PC-9 (cell line): ENCODE measurements at regions not wholly inside any gene's neighbourhood (a gene's known extent, or its start where the extent isn't known, plus 50 kb on each side); places are given as distances from the start of the nearest gene placed in this dataset.
"Not testable (repeated sequence)": the region's sequence is repeated elsewhere in the genome, so short reads cannot be mapped to it uniquely, and the experiment has no call there.

Experiments used
- BruUV-seq: library from RNA; stranded (reverse); fragments of 400-500 nt; replicated peaks from 2 replicates; lab custom pipeline; 2021; lab: Mats Ljungman, UMichigan
- CTCF ChIA-PET: fragments of 300-600 bp; sonication (Branson Sonifier 250); formaldehyde crosslinking; loops from one replicate; lab custom pipeline; 2022; ENCODE audit warnings: antibody characterized with exemption; lab: Charles Lee
- POLR2A ChIA-PET: fragments of 300-600 bp; sonication (Branson Sonifier 250); formaldehyde crosslinking; loops from one replicate; lab custom pipeline; 2022; ENCODE audit warnings: antibody characterized with exemption; ENCODE audit not compliant: unreplicated experiment; lab: Charles Lee
- DNase-seq, 2 experiments: peaks; one replicate each; pipeline versions ENCODE4 v3.0.0 to v3.0.0-alpha.2; 2015 to 2022; ENCODE audit warnings: mixed read lengths in 1 of 2
- H2AFZ ChIP-seq: fragments of 200-600 bp; sonication (generic); 2 replicates; pipeline ENCODE4 v1.8.1; 2017; ENCODE audit warnings: antibody characterized with exemption
- H3F3A ChIP-seq: fragments of 200-600 bp; sonication (generic); 2 replicates; pipeline ENCODE4 v1.8.1; 2017; ENCODE audit warnings: antibody characterized with exemption, mild to moderate bottlenecking, low read depth; ENCODE audit not compliant: insufficient read depth
- H3K27ac ChIP-seq: fragments of 200-600 bp; sonication (generic); 2 replicates; pipeline ENCODE4 v1.6.1; 2016; ENCODE audit warnings: mixed run types
- H3K27me3 ChIP-seq: fragments of 200-600 bp; sonication (generic); 2 replicates; pipeline ENCODE4 v1.6.1; 2016; ENCODE audit warnings: low read depth, mixed run types; ENCODE audit not compliant: insufficient read depth
- H3K36me3 ChIP-seq: fragments of 200-600 bp; sonication (generic); 2 replicates; pipeline ENCODE4 v1.6.1; 2016; ENCODE audit warnings: low read depth, mixed run types
- H3K4me1 ChIP-seq: fragments of 200-600 bp; sonication (generic); replicated peaks from 2 replicates; pipeline ENCODE4 v1.6.1; 2016; ENCODE audit warnings: mixed run types; ENCODE audit not compliant: insufficient read depth
- H3K4me2 ChIP-seq: fragments of 200-600 bp; sonication (generic); 2 replicates; pipeline ENCODE4 v1.6.1; 2017; ENCODE audit warnings: mixed run types
- H3K4me3 ChIP-seq: fragments of 200-600 bp; sonication (generic); 2 replicates; pipeline ENCODE4 v1.6.1; 2016; ENCODE audit warnings: mixed run types
- H3K79me2 ChIP-seq: fragments of 200-600 bp; sonication (generic); 2 replicates; pipeline ENCODE4 v1.6.1; 2017; ENCODE audit warnings: low read depth, mixed run types
- H3K9me2 ChIP-seq: fragments of 200-600 bp; sonication (generic); 2 replicates; pipeline ENCODE4 v1.8.1; 2017; ENCODE audit warnings: mild to moderate bottlenecking; ENCODE audit not compliant: insufficient read depth
- H3K9me3 ChIP-seq: fragments of 200-600 bp; sonication (generic); 2 replicates; pipeline ENCODE4 v1.8.1; 2016; ENCODE audit warnings: low read depth; ENCODE audit not compliant: insufficient read depth
- H4K20me1 ChIP-seq: fragments of 200-600 bp; sonication (generic); 2 replicates; pipeline ENCODE4 v1.8.1; 2017; ENCODE audit not compliant: insufficient read depth
- EZH2 ChIP-seq: fragments of 200-600 bp; sonication (generic); IDR thresholded peaks from 2 replicates; pipeline ENCODE4 v1.8.0; 2017; ENCODE audit warnings: antibody characterized with exemption, low read depth
- intact Hi-C: fragments of 100-400 bp; cut with micrococcal nuclease; formaldehyde crosslinking; loops from one replicate; pipeline ENCODE4 v1.10.0; 2022; ENCODE audit not compliant: unreplicated experiment
- TF ChIP-seq, protein P1 (sequence below): fragments of 200-600 bp; sonication (generic); conservative IDR thresholded peaks from 2 replicates; pipeline ENCODE4 v1.6.1; 2017; ENCODE audit warnings: mixed run types, antibody characterized with exemption, mild to moderate bottlenecking, moderate library complexity

DNA sequence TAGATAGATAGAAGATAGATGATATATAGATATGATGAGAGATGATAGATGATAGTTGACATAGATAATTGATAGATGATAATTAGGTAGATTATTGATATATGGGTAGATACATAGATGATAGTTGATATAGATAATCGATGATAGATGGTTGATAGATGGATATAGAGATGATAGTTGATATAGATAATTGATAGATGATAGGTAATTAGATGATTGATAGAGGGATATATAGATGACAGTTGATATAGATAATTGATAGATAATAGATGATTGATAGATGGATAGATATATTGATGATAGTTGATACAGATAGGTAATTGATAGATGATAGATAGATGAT, 72.3 kb downstream of the PRR15 start:
- no peaks in the 10 kb centered on the region for H3K9me2 ChIP-seq
- H3K27me3 ChIP-seq, result no peaks in the 10 kb centered on the region
- intact Hi-C loops, result loop anchor here (5.0 to 10.0 kb wide), 3 partner anchors 236 to 929 kb away; no protein-coding TSS in a partner anchor
- TF ChIP-seq, protein P1, sequence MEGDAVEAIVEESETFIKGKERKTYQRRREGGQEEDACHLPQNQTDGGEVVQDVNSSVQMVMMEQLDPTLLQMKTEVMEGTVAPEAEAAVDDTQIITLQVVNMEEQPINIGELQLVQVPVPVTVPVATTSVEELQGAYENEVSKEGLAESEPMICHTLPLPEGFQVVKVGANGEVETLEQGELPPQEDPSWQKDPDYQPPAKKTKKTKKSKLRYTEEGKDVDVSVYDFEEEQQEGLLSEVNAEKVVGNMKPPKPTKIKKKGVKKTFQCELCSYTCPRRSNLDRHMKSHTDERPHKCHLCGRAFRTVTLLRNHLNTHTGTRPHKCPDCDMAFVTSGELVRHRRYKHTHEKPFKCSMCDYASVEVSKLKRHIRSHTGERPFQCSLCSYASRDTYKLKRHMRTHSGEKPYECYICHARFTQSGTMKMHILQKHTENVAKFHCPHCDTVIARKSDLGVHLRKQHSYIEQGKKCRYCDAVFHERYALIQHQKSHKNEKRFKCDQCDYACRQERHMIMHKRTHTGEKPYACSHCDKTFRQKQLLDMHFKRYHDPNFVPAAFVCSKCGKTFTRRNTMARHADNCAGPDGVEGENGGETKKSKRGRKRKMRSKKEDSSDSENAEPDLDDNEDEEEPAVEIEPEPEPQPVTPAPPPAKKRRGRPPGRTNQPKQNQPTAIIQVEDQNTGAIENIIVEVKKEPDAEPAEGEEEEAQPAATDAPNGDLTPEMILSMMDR, result peak; percentile 12; the same call in 1 of the 2 replicates
- no peak for TF ChIP-seq EZH2
- peaks cover 22% of the 10 kb centered on the region for H3K4me1 ChIP-seq
- peak overlapping the region; percentile 34; the same call in 1 of the 2 replicates for H3K4me2 ChIP-seq
- no peak overlapping the region for H3K4me3 ChIP-seq
- no peak overlapping the region for H2AFZ ChIP-seq
- H3K9me3 ChIP-seq, result no peaks in the 10 kb centered on the region
- no peak for DNase-seq
- ChIA-PET CTCF (interaction anchor here (0.7 to 1.1 kb wide), 6 partner anchors 11 to 426 kb away, joined by 3 to 4 read pairs (median 4); no protein-coding TSS in a partner anchor), POLR2A (interaction anchor here (0.7 kb wide), 1 partner anchor 42 kb away, joined by 3 read pairs; no protein-coding TSS in a partner anchor)
- H3K79me2 ChIP-seq, result no peaks in the 10 kb centered on the region
- H3F3A ChIP-seq, result peaks cover 12% of the 10 kb centered on the region
- no TSS peak for BruUV-seq
- H3K36me3 ChIP-seq, result no peaks in the 10 kb centered on the region
- H4K20me1 ChIP-seq, result no peaks in the 10 kb centered on the region
- H3K27ac ChIP-seq, result 0 out of 2 replicates have a peak overlapping the region, but pooled peaks have one; percentile 10

DNA sequence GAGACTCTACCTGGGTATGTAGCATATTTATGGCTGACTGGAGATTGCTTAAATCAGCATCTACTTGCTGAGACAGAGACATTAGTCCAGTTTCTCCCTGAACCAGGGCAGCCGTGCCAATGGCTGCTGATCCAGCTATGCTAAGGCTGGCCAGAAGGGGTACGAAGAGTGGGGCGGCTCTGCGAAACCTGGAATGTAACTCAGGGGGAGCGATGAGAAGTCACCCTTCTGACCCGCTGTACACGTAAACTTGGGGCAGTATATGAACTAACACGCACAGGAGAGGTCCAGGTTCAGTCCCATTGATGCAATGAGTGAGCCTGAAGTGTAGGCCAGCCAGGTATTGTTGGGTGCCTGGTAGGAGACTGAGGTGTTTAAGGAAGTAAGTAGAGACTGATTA, 73.7 kb downstream of the PRR15 start:
- Histone ChIP-seq H3K9me3 (no peaks in the 10 kb centered on the region), H3K36me3 (no peaks in the 10 kb centered on the region), H2AFZ (no peak overlapping the region), H3F3A (peaks cover 12% of the 10 kb centered on the region), H3K4me3 (no peak overlapping the region), H3K9me2 (no peaks in the 10 kb centered on the region), H3K27ac (no peak overlapping the region), H3K4me1 (peaks cover 22% of the 10 kb centered on the region), H3K27me3 (no peaks in the 10 kb centered on the region), H3K4me2 (no peak overlapping the region), H3K79me2 (no peaks in the 10 kb centered on the region), H4K20me1 (no peaks in the 10 kb centered on the region)
- TF ChIP-seq, protein P1, result no peak
- TF ChIP-seq EZH2, result no peak
- no peak for DNase-seq
- ChIA-PET CTCF (interaction anchor here (0.6 kb wide), 1 partner anchor 259 kb away, joined by 3 read pairs; no protein-coding TSS in a partner anchor), POLR2A (no interaction called here)
- intact Hi-C loops, result loop anchor here (5.0 to 10.0 kb wide), 3 partner anchors 235 to 927 kb away; no protein-coding TSS in a partner anchor
- no TSS peak for BruUV-seq

DNA sequence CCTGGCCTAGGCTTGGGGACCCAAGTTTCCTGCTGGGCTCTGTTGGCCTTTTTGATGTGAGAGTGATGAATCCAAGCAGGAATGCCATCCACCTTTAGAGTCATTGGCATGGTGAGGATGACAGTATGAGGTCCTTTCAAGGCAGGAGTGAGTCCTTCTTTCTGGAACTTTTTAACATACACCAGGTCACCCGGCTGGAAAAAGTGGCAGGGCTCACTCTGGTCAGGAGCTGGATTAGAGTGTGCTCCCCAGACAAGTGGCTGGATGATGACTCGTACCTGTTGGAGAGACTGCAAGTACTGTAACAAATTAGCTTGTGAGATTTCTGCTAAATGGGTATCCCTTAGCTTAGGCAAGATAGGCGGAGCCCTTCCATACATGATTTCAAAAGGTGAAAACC, 75.2 kb downstream of the PRR15 start:
- H4K20me1 ChIP-seq, H3K36me3 ChIP-seq, POLR2A ChIA-PET, H3K9me3 ChIP-seq, H3K79me2 ChIP-seq, H3K4me3 ChIP-seq, DNase-seq, H3K27ac ChIP-seq, H3K27me3 ChIP-seq, BruUV-seq, H3K9me2 ChIP-seq, H3K4me2 ChIP-seq, CTCF ChIA-PET, H2AFZ ChIP-seq: not testable (repeated sequence)
- intact Hi-C loops, result loop anchor here (5.0 to 10.0 kb wide), 3 partner anchors 233 to 926 kb away; no protein-coding TSS in a partner anchor
- peaks cover 22% of the 10 kb centered on the region for H3K4me1 ChIP-seq
- H3F3A ChIP-seq, result peaks cover 12% of the 10 kb centered on the region
